ENCODE measurements at regions not wholly inside any gene's neighbourhood (a gene's known extent, or its start where the extent isn't known, plus 50 kb on each side); places are given as distances from the start of the nearest gene placed in this dataset.

GRCh38 chr1:119219711-119220110, 79.3 kb upstream of the WARS2 start:
- no peak overlapping the region for H3K27ac ChIP-seq
- 75 to 84% (median 83%) methylated on average over 4 of the region's 4 CpGs for WGBS, 4 donors
- no peak for DNase-seq
- no peaks in the 10 kb centered on the region for H3K27me3 ChIP-seq
- intact Hi-C loops (cut with DNase I) = no loop called here
- ATAC-seq = no peak
- no peak overlapping the region for H3K4me3 ChIP-seq
- no peak for TF ChIP-seq POLR2A (IDR thresholded peaks at IDR 0.05)
- TF ChIP-seq CTCF (IDR thresholded peaks at IDR 0.05) = no peak
- H3K4me1 ChIP-seq = no peaks in the 10 kb centered on the region
- H3K36me3 ChIP-seq = peaks cover 0 to 5% (median 0%) of the 10 kb centered on the region in 9 donors
- no peaks in the 10 kb centered on the region for H3K9me3 ChIP-seq

- Histone ChIP-seq H3K27me3 (no peaks in the 10 kb centered on the region), H3K4me1 (no peaks in the 10 kb centered on the region), H3K9me3 (no peaks in the 10 kb centered on the region), H3K4me3 (no peak overlapping the region), H3K36me3 (peaks cover 0 to 5% (median 0%) of the 10 kb centered on the region in 9 donors), H3K27ac (no peak overlapping the region)
- ATAC-seq = no peak
- intact Hi-C loops (cut with DNase I) = no loop called here
- no peak for DNase-seq
- no peak for TF ChIP-seq POLR2A (IDR thresholded peaks at IDR 0.05)
- TF ChIP-seq CTCF (IDR thresholded peaks at IDR 0.05) = no peak
These were observed 80.5 kb upstream of the WARS2 start for GRCh38 chr1:119220991-119221390.

- no peak for ATAC-seq
- WGBS, 4 donors = 87 to 92% (median 89%) methylated on average over 5 of the region's 5 CpGs
- intact Hi-C loops (cut with DNase I) = no loop called here
These were observed 81.8 kb upstream of the WARS2 start for GRCh38 chr1:119222271-119222670.

GRCh38 chr1:119225265-119225664, 84.8 kb upstream of the WARS2 start:
- DNase-seq (no peak), ATAC-seq (no peak)
- Histone ChIP-seq H3K4me3 (no peak overlapping the region), H3K27me3 (no peaks in the 10 kb centered on the region), H3K36me3 (no peaks in the 10 kb centered on the region), H3K4me1 (peaks cover 0 to 8% (median 0%) of the 10 kb centered on the region in 12 donors), H3K9me3 (no peaks in the 10 kb centered on the region), H3K27ac (no peak overlapping the region)
- TF ChIP-seq CTCF (IDR thresholded peaks at IDR 0.05) (no peak), POLR2A (IDR thresholded peaks at IDR 0.05) (no peak)
- intact Hi-C loops (cut with DNase I) = no loop called here

More at GRCh38 chr1:119222271-119222670, 81.8 kb upstream of the WARS2 start:
- Histone ChIP-seq H3K9me3 (no peaks in the 10 kb centered on the region), H3K4me1 (peaks cover 0 to 5% (median 0%) of the 10 kb centered on the region in 12 donors), H3K4me3 (no peak overlapping the region), H3K36me3 (peaks cover 0 to 1% (median 0%) of the 10 kb centered on the region in 9 donors), H3K27me3 (no peaks in the 10 kb centered on the region), H3K27ac (no peak overlapping the region)
- TF ChIP-seq CTCF (IDR thresholded peaks at IDR 0.05) (no peak), POLR2A (IDR thresholded peaks at IDR 0.05) (no peak)
- no peak for DNase-seq
